ENCODE measurements at regions not wholly inside any gene's neighbourhood (a gene's known extent, or its start where the extent isn't known, plus 50 kb on each side); places are given as distances from the start of the nearest gene placed in this dataset.

DNA sequence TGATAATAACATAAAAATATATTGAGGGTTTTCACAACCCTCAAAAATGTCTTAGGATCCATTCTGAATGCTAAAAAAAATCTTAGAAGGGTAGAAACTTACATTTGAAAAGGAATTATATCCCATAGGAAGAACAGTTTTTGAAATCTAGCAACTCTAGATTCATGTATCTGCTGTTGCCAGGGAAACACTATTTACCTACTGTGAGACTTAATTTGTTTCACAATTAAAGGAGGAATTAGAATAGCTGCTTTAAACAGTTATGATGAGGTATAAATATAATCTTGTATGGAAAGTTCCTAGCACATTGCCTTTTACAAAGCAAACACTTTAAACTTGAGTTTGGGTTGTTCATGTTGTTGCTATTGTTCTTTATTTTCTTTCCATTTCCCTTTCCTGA is 988.2 kb downstream of the SUCLG1 start:
- Mint-ChIP-seq H3K4me3 (no peak overlapping the region), H3K27ac (ENCODE audit: low read depth) (no peak overlapping the region), H3K9me3 (peaks cover 24% of the 10 kb centered on the region), H3K27me3 (no peaks in the 10 kb centered on the region), H3K36me3 (ENCODE audit: insufficient read depth) (no peaks in the 10 kb centered on the region), H3K4me1 (no peaks in the 10 kb centered on the region)
- DNase-seq (ENCODE audit: low spot score in 2 of 2) (no peak), ATAC-seq (replicated peaks; ENCODE audit: extremely low read depth, poor library complexity, severe bottlenecking) (no peak)

DNA sequence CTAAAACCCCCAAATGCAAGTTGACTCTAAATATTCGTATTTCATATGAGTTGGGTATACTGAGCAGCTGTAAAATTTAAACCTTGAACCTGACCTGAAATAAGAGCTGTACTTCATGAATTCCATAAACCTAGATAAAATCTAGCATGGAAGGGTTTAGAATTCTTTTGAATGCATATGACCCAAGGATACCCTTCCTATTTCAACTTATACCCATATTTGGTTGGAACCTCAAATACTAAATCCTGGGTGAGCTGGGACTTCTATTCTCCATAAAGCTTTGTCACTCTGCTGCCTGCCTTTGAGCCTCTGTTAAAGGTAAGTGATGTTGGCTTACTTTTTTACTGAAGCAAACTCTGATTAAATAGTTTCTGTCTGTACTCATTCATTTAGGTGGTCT is 994.6 kb downstream of the SUCLG1 start:
- Mint-ChIP-seq H3K9me3 (peaks cover 12% of the 10 kb centered on the region), H3K4me3 (no peak overlapping the region), H3K27me3 (no peaks in the 10 kb centered on the region), H3K27ac (ENCODE audit: low read depth) (no peak overlapping the region), H3K4me1 (no peaks in the 10 kb centered on the region), H3K36me3 (ENCODE audit: insufficient read depth) (no peaks in the 10 kb centered on the region)
- DNase-seq (ENCODE audit: low spot score in 2 of 2) (no peak), ATAC-seq (replicated peaks; ENCODE audit: extremely low read depth, poor library complexity, severe bottlenecking) (no peak)

GRCh38 chr2:83462881-83463280 is 996.2 kb downstream of the SUCLG1 start:
- peaks cover 8% of the 10 kb centered on the region for H3K9me3 Mint-ChIP-seq
- no peak overlapping the region for H3K4me3 Mint-ChIP-seq
- H3K4me1 Mint-ChIP-seq: no peaks in the 10 kb centered on the region
- H3K27ac Mint-ChIP-seq (ENCODE audit: low read depth): no peak overlapping the region
- ATAC-seq (replicated peaks; ENCODE audit: extremely low read depth, poor library complexity, severe bottlenecking): no peak
- no peaks in the 10 kb centered on the region for H3K36me3 Mint-ChIP-seq (ENCODE audit: insufficient read depth)
- no peaks in the 10 kb centered on the region for H3K27me3 Mint-ChIP-seq
- no peak for DNase-seq (ENCODE audit: low spot score in 2 of 2)

DNA sequence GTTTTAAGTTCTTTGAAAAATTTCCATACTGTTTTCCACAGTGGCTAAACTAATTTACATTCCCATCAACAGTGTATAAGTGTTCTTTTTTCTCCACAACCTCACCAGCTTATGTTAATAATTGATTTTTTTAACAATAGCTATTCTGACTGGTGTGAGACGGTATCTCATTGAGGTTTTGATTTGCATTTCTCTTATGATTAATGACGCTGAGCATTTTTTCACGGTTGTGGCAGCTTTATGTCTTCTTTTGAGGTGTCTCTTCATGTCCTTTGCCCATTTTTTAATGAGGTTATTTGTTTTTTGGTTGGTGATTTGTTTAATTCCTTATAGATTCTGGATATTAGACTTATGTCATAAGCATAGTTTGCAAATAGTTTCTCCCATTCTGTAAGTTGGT is 997.9 kb downstream of the SUCLG1 start:
- Mint-ChIP-seq H3K27me3 (no peaks in the 10 kb centered on the region), H3K27ac (ENCODE audit: low read depth) (no peak overlapping the region), H3K4me3 (no peak overlapping the region), H3K9me3 (peaks cover 14% of the 10 kb centered on the region), H3K36me3 (ENCODE audit: insufficient read depth) (no peaks in the 10 kb centered on the region), H3K4me1 (no peaks in the 10 kb centered on the region)
- ATAC-seq (replicated peaks; ENCODE audit: extremely low read depth, poor library complexity, severe bottlenecking): no peak
- no peak for DNase-seq (ENCODE audit: low spot score in 2 of 2)

- H3K27me3 Mint-ChIP-seq: no peaks in the 10 kb centered on the region
- no peaks in the 10 kb centered on the region for H3K4me1 Mint-ChIP-seq
- H3K36me3 Mint-ChIP-seq (ENCODE audit: insufficient read depth): no peaks in the 10 kb centered on the region
- no peak overlapping the region for H3K27ac Mint-ChIP-seq (ENCODE audit: low read depth)
- no peak overlapping the region for H3K4me3 Mint-ChIP-seq
- no peak for ATAC-seq (replicated peaks; ENCODE audit: extremely low read depth, poor library complexity, severe bottlenecking)
- peaks cover 18% of the 10 kb centered on the region for H3K9me3 Mint-ChIP-seq
- DNase-seq (ENCODE audit: low spot score in 2 of 2): no peak
Measured at GRCh38 chr2:83459456-83459855, 999.6 kb downstream of the SUCLG1 start.

- no peak overlapping the region for H3K27ac Mint-ChIP-seq (ENCODE audit: low read depth)
- no peaks in the 10 kb centered on the region for H3K27me3 Mint-ChIP-seq
- H3K4me3 Mint-ChIP-seq: no peak overlapping the region
- H3K36me3 Mint-ChIP-seq (ENCODE audit: insufficient read depth): peaks cover 2% of the 10 kb centered on the region
- no peaks in the 10 kb centered on the region for H3K4me1 Mint-ChIP-seq
- DNase-seq (ENCODE audit: low spot score in 2 of 2) (no peak), ATAC-seq (replicated peaks; ENCODE audit: extremely low read depth, poor library complexity, severe bottlenecking) (no peak)
- peaks cover 23% of the 10 kb centered on the region for H3K9me3 Mint-ChIP-seq
Measured at GRCh38 chr2:83435989-83436388, 1023.1 kb downstream of the SUCLG1 start.

- Mint-ChIP-seq H3K27me3 (no peaks in the 10 kb centered on the region), H3K4me1 (no peaks in the 10 kb centered on the region), H3K4me3 (no peak overlapping the region), H3K27ac (ENCODE audit: low read depth) (no peak overlapping the region), H3K36me3 (ENCODE audit: insufficient read depth) (no peaks in the 10 kb centered on the region), H3K9me3 (peaks cover 44% of the 10 kb centered on the region)
- DNase-seq (ENCODE audit: low spot score in 2 of 2) (no peak), ATAC-seq (replicated peaks; ENCODE audit: extremely low read depth, poor library complexity, severe bottlenecking) (no peak)
Measured at GRCh38 chr2:83420993-83421392, 1038.1 kb downstream of the SUCLG1 start.

DNA sequence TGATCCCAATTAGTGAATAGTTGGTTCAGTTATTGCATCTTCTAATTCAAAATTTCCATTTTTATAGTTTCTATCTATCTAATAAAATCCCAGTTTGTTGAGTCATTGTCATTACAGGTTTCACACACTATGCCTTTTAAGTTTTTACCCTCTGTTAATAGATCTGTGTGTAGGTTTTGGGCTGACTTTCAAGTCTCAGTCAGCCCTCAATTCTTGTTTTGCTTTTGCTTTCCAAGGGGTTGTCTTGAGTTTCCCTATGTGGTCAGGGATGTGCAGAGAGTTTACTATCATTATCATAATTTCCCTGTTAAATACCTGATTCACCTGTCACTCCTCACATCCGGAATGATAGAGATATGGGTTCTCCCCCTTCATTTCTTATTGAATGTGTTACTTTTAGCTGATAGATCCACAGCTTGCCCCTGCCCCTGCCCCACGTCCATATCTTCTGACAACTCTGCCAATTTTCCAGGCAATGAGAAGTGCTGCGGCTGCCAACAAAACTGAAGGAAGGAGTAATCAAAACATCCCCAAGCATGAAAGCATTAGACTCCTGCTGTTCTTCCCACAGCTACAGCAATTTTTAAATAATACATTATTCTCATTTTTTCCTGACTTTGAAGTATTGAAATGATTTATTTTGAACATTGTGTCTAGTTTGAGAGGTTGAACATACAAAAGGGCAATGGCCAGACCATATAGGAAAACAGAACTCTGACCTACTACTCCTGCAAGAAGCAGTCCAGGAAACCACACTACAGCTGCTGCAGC is 1064.8 kb downstream of the SUCLG1 start:
- no peak for ATAC-seq (replicated peaks; ENCODE audit: extremely low read depth, poor library complexity, severe bottlenecking)
- no peak overlapping the region for H3K27ac Mint-ChIP-seq (ENCODE audit: low read depth)
- DNase-seq (ENCODE audit: low spot score in 2 of 2): no peak
- no peak overlapping the region for H3K4me3 Mint-ChIP-seq
- no peaks in the 10 kb centered on the region for H3K36me3 Mint-ChIP-seq (ENCODE audit: insufficient read depth)
- no peaks in the 10 kb centered on the region for H3K27me3 Mint-ChIP-seq
- H3K9me3 Mint-ChIP-seq: peaks cover 19% of the 10 kb centered on the region
- no peaks in the 10 kb centered on the region for H3K4me1 Mint-ChIP-seq

- H3K9me3 Mint-ChIP-seq: peaks cover 10% of the 10 kb centered on the region
- no peak overlapping the region for H3K4me3 Mint-ChIP-seq
- no peak for DNase-seq (ENCODE audit: low spot score in 2 of 2)
- H3K27me3 Mint-ChIP-seq: no peaks in the 10 kb centered on the region
- H3K4me1 Mint-ChIP-seq: no peaks in the 10 kb centered on the region
- H3K36me3 Mint-ChIP-seq (ENCODE audit: insufficient read depth): no peaks in the 10 kb centered on the region
- ATAC-seq (replicated peaks; ENCODE audit: extremely low read depth, poor library complexity, severe bottlenecking): no peak
- H3K27ac Mint-ChIP-seq (ENCODE audit: low read depth): no peak overlapping the region
Measured at GRCh38 chr2:83388804-83389203, 1070.3 kb downstream of the SUCLG1 start.

GRCh38 chr2:83386549-83386948 is 1072.5 kb downstream of the SUCLG1 start:
- DNase-seq (ENCODE audit: low spot score in 2 of 2) (no peak), ATAC-seq (replicated peaks; ENCODE audit: extremely low read depth, poor library complexity, severe bottlenecking) (no peak)
- no peaks in the 10 kb centered on the region for H3K36me3 Mint-ChIP-seq (ENCODE audit: insufficient read depth)
- H3K9me3 Mint-ChIP-seq: peaks cover 25% of the 10 kb centered on the region
- H3K27me3 Mint-ChIP-seq: no peaks in the 10 kb centered on the region
- H3K27ac Mint-ChIP-seq (ENCODE audit: low read depth): no peak overlapping the region
- no peak overlapping the region for H3K4me3 Mint-ChIP-seq
- H3K4me1 Mint-ChIP-seq: no peaks in the 10 kb centered on the region

DNA sequence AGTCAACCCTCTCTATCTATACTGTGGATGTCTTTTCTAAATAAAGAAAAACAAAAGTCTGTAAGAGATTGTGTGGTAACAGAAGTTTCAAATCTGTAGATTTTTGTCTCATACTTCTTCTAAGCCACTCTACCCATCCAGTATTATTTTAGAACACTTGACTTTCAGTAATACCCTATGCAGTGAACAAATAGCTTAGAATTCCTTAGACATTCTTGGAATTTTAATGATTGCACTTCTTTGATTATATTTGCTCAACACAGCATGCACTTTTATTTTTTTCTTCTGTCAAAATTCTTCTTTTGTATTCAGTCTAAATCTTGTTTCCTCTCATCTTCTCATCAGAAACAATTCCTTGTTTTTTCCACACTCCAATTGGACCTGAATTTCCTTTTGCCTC is 1080.2 kb downstream of the SUCLG1 start:
- peaks cover 25% of the 10 kb centered on the region for H3K9me3 Mint-ChIP-seq
- H3K27me3 Mint-ChIP-seq: no peaks in the 10 kb centered on the region
- no peak for ATAC-seq (replicated peaks; ENCODE audit: extremely low read depth, poor library complexity, severe bottlenecking)
- H3K4me1 Mint-ChIP-seq: no peaks in the 10 kb centered on the region
- H3K4me3 Mint-ChIP-seq: no peak overlapping the region
- peaks cover 2% of the 10 kb centered on the region for H3K36me3 Mint-ChIP-seq (ENCODE audit: insufficient read depth)
- no peak for DNase-seq (ENCODE audit: low spot score in 2 of 2)
- no peak overlapping the region for H3K27ac Mint-ChIP-seq (ENCODE audit: low read depth)

- Mint-ChIP-seq H3K27ac (ENCODE audit: low read depth) (no peak overlapping the region), H3K36me3 (ENCODE audit: insufficient read depth) (peaks cover 2% of the 10 kb centered on the region), H3K4me1 (no peaks in the 10 kb centered on the region), H3K27me3 (no peaks in the 10 kb centered on the region), H3K9me3 (peaks cover 15% of the 10 kb centered on the region), H3K4me3 (no peak overlapping the region)
- no peak for DNase-seq (ENCODE audit: low spot score in 2 of 2)
- no peak for ATAC-seq (replicated peaks; ENCODE audit: extremely low read depth, poor library complexity, severe bottlenecking)
Measured at GRCh38 chr2:83376731-83377130, 1082.3 kb downstream of the SUCLG1 start.

DNA sequence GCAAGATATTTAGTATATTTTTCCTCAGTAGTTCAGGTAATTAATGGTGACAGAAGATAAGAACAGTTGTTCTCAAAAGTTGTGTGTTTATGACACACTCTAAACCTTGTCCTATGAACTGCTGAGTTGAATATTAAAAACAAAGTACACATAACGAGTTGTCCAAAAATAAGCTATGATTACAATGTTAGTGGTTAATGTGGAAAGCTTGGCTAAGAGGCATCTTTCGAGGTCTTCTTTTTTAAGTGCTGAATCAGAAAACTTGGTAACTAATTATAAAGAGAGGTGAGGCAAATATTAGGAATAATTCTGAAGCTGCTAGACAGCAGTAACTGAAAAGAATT is 1088.7 kb downstream of the SUCLG1 start:
- Mint-ChIP-seq H3K27ac (ENCODE audit: low read depth) (no peak overlapping the region), H3K27me3 (no peaks in the 10 kb centered on the region), H3K9me3 (peaks cover 6% of the 10 kb centered on the region), H3K4me1 (no peaks in the 10 kb centered on the region), H3K4me3 (no peak overlapping the region), H3K36me3 (ENCODE audit: insufficient read depth) (no peaks in the 10 kb centered on the region)
- ATAC-seq (replicated peaks; ENCODE audit: extremely low read depth, poor library complexity, severe bottlenecking) (no peak), DNase-seq (ENCODE audit: low spot score in 2 of 2) (no peak)

All from central memory CD8-positive, alpha-beta T cell (primary cell).